ENCODE measurements at regions not wholly inside any gene's neighbourhood (a gene's known extent, or its start where the extent isn't known, plus 50 kb on each side); places are given as distances from the start of the nearest gene placed in this dataset.
"Not testable (repeated sequence)": the region's sequence is repeated elsewhere in the genome, so short reads cannot be mapped to it uniquely, and the experiment has no call there.

- Histone ChIP-seq H3K27me3 (no peaks in the 10 kb centered on the region), H3K4me1 (no peaks in the 10 kb centered on the region), H3K9me3 (no peaks in the 10 kb centered on the region), H3K36me3 (replicated peaks in 1 of 2; ENCODE audit: insufficient read depth in 1 of 2, low read depth in 2 of 2) (no peaks in the 10 kb centered on the region), H3K27ac (no peak overlapping the region), H3K4me3 (no peak overlapping the region)
- 68 to 70% methylated on average over 12 of the region's 12 CpGs for whole genome bisulfite sequencing, 2 donors
- ATAC-seq (no peak), DNase-seq (no peak)
- TF ChIP-seq POLR2A (IDR thresholded peaks at IDR 0.05), result no peak
- TF ChIP-seq, protein P1, sequence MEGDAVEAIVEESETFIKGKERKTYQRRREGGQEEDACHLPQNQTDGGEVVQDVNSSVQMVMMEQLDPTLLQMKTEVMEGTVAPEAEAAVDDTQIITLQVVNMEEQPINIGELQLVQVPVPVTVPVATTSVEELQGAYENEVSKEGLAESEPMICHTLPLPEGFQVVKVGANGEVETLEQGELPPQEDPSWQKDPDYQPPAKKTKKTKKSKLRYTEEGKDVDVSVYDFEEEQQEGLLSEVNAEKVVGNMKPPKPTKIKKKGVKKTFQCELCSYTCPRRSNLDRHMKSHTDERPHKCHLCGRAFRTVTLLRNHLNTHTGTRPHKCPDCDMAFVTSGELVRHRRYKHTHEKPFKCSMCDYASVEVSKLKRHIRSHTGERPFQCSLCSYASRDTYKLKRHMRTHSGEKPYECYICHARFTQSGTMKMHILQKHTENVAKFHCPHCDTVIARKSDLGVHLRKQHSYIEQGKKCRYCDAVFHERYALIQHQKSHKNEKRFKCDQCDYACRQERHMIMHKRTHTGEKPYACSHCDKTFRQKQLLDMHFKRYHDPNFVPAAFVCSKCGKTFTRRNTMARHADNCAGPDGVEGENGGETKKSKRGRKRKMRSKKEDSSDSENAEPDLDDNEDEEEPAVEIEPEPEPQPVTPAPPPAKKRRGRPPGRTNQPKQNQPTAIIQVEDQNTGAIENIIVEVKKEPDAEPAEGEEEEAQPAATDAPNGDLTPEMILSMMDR (IDR thresholded peaks at IDR 0.05), result no peak
- intact Hi-C loops (cut with DNase I), result no loop called here
Observed at GRCh38 chr7:131927770-131928423, 371.5 kb upstream of the PODXL start.

GRCh38 chr7:131925636-131926035 lies 369.2 kb upstream of the PODXL start:
- no peak for DNase-seq
- Histone ChIP-seq H3K27ac (no peak overlapping the region), H3K4me1 (no peaks in the 10 kb centered on the region), H3K27me3 (no peaks in the 10 kb centered on the region), H3K36me3 (replicated peaks in 1 of 2; ENCODE audit: insufficient read depth in 1 of 2, low read depth in 2 of 2) (no peaks in the 10 kb centered on the region), H3K9me3 (no peaks in the 10 kb centered on the region), H3K4me3 (no peak overlapping the region)
- TF ChIP-seq POLR2A (IDR thresholded peaks at IDR 0.05), result no peak
- TF ChIP-seq, protein P1 (IDR thresholded peaks at IDR 0.05), result no peak
- intact Hi-C loops (cut with DNase I), result no loop called here
- ATAC-seq, result no peak

GRCh38 chr7:131924857-131925256 lies 368.4 kb upstream of the PODXL start:
- TF ChIP-seq, protein P1 (IDR thresholded peaks at IDR 0.05), result no peak
- TF ChIP-seq POLR2A (IDR thresholded peaks at IDR 0.05), result no peak
- no peak for DNase-seq
- 63 to 71% methylated on average over 3 of the region's 3 CpGs for whole genome bisulfite sequencing, 2 donors
- intact Hi-C loops (cut with DNase I), result no loop called here
- H3K4me3 ChIP-seq, result no peak overlapping the region
- ATAC-seq, result no peak
- no peaks in the 10 kb centered on the region for H3K9me3 ChIP-seq
- no peaks in the 10 kb centered on the region for H3K4me1 ChIP-seq
- H3K27me3 ChIP-seq, result no peaks in the 10 kb centered on the region
- H3K27ac ChIP-seq, result no peak overlapping the region
- H3K36me3 ChIP-seq (replicated peaks in 1 of 2; ENCODE audit: insufficient read depth in 1 of 2, low read depth in 2 of 2), result no peaks in the 10 kb centered on the region

GRCh38 chr7:131922948-131923347 lies 366.5 kb upstream of the PODXL start:
- DNase-seq; H3K36me3 ChIP-seq (replicated peaks in 1 of 2; ENCODE audit: insufficient read depth in 1 of 2, low read depth in 2 of 2); H3K27me3 ChIP-seq; H3K9me3 ChIP-seq; H3K4me3 ChIP-seq; H3K4me1 ChIP-seq; H3K27ac ChIP-seq; intact Hi-C loops (cut with DNase I); ATAC-seq: not testable (repeated sequence)
- 92 to 93% methylated on average over 10 of the region's 10 CpGs for WGBS, 2 donors

DNA sequence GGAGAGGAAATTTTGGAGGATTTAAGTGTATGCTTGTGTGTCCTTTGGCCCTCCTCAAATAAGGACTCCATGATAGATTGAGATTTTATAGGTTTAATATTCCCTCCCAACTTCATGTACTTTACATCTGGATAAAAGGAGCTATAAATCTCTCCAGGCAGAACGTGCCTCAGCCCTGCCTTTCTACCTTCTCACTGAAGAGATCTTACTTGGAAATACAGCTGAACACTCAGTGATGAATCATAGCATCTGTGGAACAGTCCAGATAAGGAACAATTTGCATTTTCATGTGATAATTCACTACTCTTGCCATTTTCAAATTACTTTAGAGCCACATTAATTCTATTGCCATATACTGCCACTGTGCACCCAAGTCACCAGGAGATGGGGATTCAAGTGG lies 364.6 kb upstream of the PODXL start:
- no peak overlapping the region for H3K27ac ChIP-seq
- WGBS, 2 donors, result 8 to 29% methylated on average over 1 of the region's 1 CpG
- no peaks in the 10 kb centered on the region for H3K27me3 ChIP-seq
- TF ChIP-seq, protein P1 (IDR thresholded peaks at IDR 0.05), result no peak
- TF ChIP-seq POLR2A (IDR thresholded peaks at IDR 0.05), result no peak
- intact Hi-C loops (cut with DNase I), result no loop called here
- no peak for DNase-seq
- H3K36me3 ChIP-seq (replicated peaks in 1 of 2; ENCODE audit: insufficient read depth in 1 of 2, low read depth in 2 of 2), result no peaks in the 10 kb centered on the region
- H3K9me3 ChIP-seq, result no peaks in the 10 kb centered on the region
- no peak overlapping the region for H3K4me3 ChIP-seq
- ATAC-seq, result no peak
- H3K4me1 ChIP-seq, result no peaks in the 10 kb centered on the region

All from body of pancreas (tissue), 4 donors.